SW 1271 (cell line): ENCODE measurements at regions not wholly inside any gene's neighbourhood (a gene's known extent, or its start where the extent isn't known, plus 50 kb on each side); places are given as distances from the start of the nearest gene placed in this dataset.
"Not testable (repeated sequence)": the region's sequence is repeated elsewhere in the genome, so short reads cannot be mapped to it uniquely, and the experiment has no call there.

Source experiments
- DNase-seq, 2 experiments: peaks; one replicate each; lab custom pipeline; 2025; lab: John Stamatoyannopoulos, UW

DNA sequence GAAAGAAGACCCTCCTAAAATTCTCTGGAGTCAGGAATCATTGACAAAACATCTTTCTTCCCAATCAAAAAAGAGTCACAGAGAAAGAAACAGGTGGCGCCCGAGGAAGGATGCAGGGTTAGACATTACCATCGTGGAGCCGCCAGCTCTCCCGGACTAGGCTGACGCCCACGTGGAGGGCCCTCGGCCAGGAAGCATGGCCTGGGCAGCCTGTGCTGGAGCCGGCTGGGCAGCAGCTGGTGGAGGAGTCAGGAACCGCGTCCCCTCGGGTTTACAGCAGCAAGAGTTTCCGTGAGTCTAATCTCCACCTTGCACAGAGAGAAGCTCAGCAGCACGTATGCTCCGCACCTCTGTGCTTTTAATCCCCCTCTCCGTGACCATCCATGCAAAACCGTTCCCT lies 533.7 kb upstream of the ATP11B start:
- no peak for DNase-seq

DNA sequence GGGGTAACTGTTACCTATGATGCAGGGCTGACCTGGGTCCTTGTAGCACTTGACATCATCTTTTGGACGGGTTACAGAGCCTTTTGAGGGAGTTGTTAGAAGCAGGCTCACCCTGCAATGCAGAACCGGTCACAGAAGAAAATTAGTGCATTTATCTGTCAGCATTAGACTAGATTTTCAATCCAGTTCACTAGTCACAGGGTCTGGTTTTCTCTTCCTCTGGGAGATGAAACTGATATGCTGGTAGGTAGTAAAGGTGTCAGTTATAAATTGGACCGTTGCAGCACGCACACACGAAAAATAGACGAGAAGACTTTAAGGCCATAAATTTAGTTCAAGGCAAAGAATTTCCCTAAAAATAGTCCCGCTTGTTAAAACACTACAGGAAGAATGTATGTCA lies 532.3 kb upstream of the ATP11B start:
- DNase-seq, result no peak

DNA sequence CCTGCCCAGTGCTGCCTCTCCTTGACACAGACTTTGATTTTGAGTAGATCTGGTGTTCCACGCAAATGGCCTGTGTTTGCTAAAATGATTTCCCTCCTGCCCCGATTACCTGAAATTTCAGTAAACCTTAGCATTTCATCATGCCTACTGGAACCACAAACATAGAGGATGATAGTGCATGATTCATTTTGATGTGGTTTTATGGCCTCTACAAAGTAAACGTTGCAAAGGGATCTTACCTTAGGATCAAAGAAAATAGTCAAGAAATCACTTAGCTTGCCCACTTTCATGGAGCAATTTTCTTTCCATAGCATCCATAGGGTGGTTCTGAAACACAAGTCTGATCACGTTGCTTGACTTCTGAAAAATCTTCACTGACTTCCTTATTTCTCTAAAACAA lies 524.6 kb upstream of the ATP11B start:
- no peak for DNase-seq

DNA sequence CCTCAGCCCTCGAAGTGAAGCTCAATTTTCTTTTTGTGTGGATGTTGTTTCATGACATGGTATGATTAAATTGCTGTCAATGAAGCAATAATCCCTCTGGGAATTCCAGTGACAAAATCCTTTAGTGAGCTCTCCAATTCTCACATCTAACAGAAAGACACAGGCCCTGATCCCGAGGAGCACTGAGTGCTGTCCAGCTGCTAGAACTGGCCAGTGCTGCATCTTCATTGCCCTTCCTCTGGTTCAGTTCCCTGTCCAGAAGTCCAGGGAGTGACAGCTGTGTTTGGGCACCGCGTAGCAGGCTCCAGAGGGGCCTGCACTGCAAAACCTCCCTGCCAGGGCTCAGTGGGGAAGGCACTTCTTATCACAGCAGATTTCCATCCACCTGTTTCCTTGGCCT lies 516.8 kb upstream of the ATP11B start:
- no peak for DNase-seq

DNA sequence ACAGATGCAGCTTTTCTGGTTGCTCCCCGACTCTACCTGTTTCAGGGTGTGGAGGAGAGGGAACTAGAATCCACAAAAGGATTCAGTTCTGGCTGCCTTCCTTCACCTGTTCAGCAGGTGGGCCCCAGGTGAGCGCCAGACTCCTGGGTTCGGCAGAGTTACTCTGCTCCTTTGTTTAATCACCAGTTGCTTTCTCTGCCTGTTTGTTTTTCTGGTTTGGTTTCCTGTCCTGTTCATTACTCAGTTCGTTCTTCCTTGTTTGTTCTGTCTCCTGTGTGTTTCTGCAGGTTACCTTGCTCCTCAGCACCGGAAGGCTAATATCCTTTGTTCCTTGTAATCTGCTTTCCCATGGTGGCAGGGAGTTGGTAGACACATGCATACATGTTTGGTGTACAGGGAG lies 508.5 kb upstream of the ATP11B start:
- DNase-seq, result no peak

DNA sequence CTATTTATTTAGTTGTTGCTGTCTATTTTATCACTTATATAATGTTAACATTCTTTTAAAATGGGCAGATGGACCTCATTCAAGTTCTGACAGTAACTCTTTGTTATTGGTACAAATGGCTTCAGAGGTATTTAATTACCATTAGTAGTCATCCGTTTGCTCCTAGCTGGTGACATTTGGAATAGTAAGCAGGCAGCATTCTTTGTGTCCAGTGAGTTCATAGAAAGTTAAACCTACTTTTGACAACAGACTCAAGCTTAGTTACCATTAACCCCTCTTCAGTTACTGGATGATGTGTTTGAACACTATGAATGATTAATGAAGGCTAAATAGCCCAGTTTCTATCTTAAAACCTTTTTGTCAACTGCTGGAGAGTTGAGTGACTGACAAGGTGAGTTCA lies 500.7 kb upstream of the ATP11B start:
- DNase-seq, result no peak

DNA sequence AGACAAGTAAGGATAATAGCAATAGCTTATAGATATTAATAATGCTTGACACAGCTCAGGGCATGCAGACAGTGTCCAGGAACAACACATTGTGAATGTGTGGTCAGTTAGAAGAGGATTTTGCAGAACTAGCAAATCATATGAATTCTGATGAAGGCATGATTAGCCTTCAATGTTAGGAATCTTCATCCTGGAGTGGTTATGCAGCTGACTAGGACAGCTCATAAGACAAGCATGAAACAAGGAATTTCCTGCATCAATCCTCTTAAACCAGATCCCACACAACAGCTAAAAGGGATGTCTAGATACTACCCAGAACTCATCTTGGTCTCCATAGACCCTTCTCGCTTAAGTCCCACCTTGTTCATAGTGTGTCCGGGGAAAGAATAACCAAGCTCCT lies 499.0 kb upstream of the ATP11B start:
- DNase-seq, result peak in 1 of 2 experiments; percentile 26

DNA sequence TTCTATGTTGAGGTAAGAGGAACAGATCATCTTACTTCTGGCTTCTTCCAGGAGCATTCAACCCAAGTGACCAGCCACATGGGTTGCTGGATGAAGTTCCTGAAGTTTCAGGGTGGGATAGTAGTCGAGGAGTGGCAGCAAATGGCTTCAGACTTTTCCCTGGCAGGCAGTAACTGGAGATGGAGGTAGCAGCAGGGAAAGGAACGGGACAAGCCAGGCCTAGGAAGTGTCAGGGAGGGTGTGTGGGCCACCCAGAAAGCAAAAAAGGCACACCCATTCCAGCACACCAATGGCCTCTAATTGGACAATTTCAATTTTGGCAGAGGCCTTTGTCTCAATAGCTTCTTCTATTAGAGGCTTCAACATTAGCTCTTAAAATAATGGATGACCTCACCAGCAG lies 498.6 kb upstream of the ATP11B start:
- no peak for DNase-seq

DNA sequence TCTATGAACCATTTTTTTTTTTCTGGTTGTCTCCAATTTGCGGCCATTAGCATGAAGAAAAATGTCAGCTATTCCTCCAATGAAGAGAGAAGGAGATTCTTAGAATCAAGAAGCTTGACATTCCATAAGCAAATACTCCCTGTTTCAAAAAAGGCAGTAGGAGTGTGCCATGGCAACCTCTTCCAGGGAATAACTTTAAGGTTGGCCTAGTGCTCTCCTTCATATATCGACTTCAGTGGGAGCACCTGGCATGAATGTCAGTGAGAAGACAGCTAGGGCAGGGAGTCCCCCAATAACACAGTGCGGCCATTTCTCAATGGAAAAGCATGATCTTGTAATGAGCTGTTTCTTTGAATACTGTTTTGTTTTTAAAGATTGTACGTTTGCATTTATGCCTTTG lies 493.0 kb upstream of the ATP11B start:
- DNase-seq, result no peak

DNA sequence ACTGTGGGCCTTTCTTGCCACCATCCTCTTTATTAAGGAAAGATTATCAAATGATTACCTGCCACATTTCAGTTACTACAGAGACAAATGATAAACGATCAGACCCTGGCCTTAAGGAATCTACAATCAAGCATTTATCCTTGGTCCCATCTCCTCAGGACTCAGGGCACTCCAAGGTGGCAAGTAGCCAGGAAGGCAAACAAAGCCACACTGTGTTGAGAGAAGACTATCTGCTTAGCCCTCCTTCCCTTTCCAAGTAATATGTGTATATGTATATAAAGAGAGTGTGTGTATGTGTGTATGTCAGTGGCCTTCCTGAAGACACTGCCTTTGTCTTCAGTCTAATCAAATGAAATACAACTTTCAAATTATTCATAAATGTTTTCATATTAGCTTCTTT lies 490.1 kb upstream of the ATP11B start:
- DNase-seq, result no peak

DNA sequence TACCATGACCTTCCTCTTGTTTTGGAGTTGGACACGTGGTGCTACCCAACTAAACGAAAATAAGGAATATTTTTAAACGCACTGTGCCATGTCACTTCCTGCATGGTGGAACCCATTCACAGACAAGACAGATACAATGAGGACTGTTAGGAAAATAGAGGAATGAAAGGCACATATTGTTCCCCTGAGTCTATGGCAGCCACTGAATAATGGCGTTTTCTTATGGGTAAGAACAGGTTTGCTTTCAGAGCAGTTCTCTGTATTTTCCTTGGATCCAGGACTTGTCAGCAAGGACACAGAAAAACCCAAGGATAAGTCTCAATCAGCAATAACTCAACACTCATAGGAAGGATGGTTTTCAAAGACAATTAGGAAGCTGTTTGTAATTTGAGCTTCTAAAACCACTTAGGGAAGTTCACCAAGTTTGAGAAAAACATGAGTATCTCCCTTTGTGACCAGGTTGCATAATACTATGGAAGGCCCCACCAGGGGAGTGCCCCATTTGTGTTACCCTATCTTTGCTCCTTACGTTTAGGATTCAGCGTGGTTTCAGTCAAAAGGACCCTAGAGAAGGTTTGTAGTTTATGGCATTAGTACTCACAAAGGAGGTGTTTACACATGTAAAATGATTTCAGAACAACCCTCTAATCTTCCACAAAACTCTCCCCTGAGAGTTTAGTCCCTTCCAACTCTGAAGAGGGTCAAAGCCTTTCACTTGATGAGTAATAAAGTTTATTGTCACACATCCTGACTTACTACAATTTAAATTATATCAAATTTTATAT lies 487.2 kb upstream of the ATP11B start:
- no peak for DNase-seq

DNA sequence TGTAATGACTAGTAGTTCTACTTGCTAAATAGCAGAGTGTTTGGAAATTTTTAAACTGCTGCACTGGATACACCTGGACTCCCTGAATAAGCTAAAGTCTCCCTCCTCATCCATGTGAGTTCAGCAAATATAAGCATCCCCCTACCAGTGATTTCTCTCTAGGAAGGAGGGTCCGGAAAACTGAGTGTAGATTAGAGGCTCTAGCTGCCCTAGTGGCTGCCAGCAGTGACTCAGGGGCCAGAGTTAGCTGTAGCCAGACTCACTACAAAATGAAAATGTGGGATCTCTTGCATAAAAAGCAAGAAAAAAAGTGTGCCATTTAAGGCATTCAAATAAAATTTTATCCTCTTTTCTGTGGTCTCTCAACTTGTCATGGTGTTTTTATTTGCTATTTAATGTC lies 485.0 kb upstream of the ATP11B start:
- no peak for DNase-seq

DNA sequence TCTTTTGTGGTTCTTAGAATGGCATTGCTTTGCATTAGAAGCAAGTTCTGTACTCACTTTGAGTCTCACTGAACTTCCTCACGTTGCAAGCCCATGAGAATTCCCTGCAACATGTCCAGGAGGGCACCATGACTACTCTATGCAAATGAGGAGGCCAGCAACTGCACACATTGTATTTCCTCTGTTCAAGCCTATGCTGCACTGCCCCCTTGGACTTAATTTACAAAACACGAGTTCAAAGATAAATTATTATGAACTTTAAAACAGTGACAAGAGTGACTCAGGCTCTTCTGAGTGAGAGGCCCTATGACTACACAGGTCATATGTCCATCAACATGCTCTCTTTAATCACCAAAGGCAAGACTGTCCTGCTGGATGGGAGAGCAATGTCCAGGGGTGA lies 484.2 kb upstream of the ATP11B start:
- no peak for DNase-seq

DNA sequence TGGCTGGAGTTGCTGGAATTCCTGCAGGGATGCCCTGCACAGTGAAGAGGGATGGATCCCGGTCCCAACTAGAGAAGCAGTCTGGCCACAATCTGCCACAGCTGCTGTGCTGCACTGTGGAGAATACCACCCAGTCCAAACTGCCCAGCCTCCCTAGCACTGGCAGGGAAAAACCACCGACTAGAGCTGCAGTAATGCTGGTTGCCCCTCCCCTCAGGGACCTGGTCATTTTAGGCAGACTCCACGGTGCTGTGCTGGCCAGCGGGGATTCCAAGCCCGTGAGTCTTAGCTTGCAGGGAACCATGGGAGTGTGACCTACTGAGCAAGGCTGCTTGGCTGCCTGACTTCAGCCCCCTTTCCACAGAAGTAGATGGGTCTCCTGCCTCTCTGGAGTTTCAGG lies 478.0 kb upstream of the ATP11B start:
- DNase-seq, result no peak

DNA sequence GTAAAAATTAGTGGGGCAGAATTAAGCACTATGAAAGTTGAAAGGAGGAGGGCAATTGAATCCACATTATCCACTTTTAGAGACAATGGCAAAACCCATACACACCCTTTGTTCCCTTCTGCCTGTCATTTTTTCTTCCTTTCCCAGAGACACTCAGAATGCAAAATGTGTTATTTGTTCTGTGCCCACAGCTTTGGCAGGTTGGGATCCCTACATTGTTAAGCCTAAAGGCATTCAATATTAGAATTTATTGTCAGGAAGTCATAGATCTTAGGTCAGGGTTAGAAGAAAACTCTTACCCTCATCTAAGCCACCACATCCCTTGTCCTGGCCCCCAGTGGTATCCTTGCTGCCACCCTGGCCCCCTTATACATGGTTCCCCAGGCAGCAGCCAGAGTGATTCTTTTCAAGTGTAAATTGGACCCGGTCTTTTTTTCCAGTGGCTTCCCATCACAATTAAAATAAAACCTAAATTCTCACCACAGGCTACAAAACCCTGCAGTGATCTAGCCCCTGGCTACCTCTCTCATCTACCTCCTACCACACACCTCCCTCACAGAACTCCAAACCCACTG lies 470.1 kb upstream of the ATP11B start:
- no peak for DNase-seq

DNA sequence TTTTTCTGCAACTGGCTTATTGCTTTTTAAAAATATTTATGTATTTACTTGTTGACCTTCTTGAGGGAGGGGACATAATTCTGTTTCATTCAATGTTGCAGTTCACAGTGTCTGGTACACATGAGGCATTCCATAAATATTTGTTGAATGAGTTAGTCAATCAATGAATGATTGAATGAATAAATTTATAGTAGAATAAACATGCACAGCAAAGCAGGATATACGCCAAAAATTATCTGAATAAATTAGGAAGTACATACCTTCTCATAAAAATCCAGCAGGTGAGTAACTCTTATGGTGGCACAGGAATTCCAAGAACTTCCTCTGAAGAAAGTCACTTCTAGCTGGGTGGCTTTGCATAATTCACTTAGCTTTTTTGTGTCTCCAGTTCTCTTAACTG lies 469.4 kb upstream of the ATP11B start:
- DNase-seq, result peak in 1 of 2 experiments; percentile 42

DNA sequence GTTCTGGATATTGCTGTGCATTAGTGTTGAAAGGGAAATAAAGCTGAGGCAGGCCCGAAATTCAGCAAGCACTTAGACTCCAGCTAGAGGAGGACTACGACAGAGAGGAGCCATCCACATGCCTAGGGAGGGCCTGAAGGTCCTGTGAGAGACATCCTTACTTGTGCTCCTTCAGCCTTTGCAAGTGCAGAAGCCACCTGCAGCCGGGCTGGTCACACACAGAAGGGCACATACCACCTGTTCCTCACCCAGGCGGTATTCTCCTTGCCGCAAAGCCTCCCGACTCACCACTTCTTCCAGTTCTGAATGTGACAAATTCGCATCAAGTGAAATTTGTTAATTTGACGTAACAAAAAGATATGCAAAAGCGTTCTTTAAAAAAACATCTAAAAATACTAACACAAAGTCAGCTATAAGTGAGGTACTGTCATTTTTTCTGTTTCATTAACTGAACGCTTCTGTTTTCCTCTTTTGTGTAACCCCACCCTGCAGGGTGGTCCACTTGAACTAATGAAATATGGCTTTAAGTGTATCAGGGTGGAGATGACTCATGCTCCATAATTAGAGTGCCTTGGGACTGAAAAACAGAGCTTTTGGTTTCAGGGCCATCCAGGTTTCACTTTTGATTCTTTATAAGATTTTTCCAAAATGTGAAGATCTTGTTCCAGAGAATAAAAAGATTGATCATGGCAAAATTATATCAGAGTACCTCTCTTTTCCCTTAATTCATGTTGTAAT lies 467.9 kb upstream of the ATP11B start:
- no peak for DNase-seq

DNA sequence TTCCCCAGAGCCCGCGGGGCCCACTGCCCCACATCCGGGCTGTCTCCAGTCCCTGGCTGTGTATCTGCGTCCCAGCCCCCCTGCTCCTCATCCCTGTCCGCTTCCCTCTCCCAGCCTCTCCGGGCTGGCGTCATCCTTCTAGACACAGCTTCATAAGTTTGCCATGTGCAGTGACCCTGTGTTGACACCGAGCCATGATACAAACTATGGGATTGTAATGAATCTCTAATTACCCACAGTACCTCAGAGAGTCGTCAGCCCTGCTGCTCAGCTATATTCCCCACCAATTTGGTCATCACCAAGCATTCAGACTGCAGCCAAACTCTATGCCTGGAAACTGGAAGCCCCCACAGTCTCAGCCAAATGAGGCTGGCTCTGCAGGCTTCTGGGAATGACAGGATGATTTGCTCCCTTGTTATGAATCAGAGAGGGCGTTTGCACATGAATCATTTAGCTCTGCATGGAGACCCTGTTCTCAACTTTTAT lies 466.1 kb upstream of the ATP11B start:
- DNase-seq, result no peak

DNA sequence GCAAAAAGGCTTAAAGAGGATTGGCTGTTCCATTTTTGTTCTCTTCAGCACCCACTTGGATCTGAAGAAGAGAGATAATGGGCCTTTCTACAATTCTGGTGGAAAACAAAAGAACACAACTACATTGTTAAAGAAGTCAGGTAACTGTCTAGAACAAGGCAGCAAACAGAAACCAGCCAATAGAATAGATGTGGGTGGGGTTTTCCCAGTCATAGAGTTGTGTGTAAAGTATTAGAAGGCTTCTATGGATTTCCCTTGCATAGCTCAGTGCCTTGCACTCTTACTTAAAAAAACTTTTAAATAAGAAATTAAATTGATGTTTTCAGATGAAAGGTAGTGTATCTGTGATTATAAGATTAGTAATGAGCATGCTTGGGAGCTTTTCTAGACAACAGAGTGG lies 462.7 kb upstream of the ATP11B start:
- no peak for DNase-seq

DNA sequence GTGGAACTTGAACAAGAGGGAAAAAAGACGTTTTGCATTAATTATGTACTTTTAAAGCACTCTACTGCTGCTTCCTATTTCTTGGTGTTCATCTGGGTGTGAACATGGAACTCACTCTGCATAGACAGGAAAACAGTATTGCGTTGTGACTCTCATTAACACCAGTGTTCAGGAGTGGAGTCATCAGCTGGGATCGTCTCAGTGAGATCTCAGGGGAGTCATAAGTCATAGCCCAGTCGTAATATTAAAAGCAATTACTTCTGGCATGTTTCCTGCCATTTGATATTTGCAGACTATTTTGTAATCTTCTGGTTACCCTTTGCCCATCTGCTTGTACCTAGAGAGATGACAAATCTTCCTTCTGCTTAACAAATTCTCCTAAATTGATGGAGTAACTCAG lies 462.0 kb upstream of the ATP11B start:
- DNase-seq, result no peak

DNA sequence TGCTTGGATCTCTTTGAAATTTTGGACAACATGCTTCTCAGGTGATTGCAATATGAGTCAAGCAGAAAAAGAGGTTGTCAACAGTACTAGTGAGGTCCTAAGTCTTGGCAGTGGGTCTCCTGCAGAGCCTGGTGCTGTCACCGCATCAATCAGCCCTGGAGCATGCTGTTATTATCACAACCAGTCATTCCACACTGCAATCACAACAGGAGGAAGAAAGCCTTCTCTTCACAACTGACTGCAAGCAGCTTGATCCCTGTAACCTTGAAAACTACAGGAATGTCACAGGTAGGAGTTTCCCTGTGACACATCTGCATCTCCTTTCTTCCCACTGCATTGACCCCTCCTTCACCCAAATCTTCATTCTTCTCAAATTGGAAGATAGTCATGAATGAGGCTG lies 451.1 kb upstream of the ATP11B start:
- no peak for DNase-seq

DNA sequence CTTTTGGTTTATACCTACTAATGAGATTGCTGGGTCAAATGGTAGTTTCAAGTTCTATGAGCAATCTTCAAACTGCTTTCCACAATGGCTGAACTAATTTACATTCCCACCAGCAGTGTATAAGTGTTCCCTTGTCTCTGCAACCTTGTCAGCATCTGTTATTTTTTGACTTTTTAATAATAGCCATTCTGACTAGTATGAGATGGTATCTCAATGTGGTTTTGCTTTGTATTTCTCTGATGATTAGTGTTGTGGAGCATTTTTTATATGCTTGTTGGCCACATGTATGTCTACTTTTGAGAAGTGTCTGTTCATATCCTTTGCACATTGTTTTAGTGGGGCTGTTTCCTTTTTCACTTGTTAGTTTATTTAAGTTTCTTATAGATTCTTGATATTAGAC lies 449.3 kb upstream of the ATP11B start:
- DNase-seq, result not testable (repeated sequence)

DNA sequence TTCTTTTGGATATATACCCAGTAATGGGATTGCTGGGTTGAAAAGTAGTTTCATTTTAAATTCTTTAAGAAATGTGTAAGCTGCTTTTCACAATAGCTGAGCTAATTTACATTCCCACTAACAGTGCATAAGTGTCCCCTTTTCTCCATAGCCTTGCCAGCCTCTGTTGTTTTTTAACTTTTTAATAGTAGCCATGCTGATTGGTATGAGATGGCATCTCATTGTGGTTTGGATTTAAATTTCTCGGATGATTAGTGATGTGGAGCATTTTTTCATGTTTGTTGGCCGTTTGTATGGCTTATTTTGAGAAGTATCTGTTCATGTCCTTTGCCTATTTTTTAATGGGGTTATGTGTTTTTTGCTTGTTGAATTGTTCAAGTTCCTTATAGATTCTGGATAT lies 444.3 kb upstream of the ATP11B start:
- DNase-seq, result no peak
